Panc1 (cell line): ENCODE measurements at regions not wholly inside any gene's neighbourhood (a gene's known extent, or its start where the extent isn't known, plus 50 kb on each side); places are given as distances from the start of the nearest gene placed in this dataset.

Experiments
- ATAC-seq: fragments of 200-7000 bp; cut with Tn5 transposase; 2 replicates; pipeline ENCODE4 v1.9.1; 2020; ENCODE audit warnings: mild to moderate bottlenecking, moderate library complexity
- BruUV-seq: library from RNA; stranded (reverse); fragments of 400-500 nt; replicated peaks from 2 replicates; lab custom pipeline; 2021; lab: Mats Ljungman, UMichigan
- CTCF ChIA-PET: fragments of 300-600 bp; sonication (Branson Sonifier 250); formaldehyde crosslinking; loops from one replicate; lab custom pipeline; 2022; ENCODE audit warnings: antibody characterized with exemption; lab: Charles Lee
- POLR2A ChIA-PET: fragments of 300-600 bp; sonication (Branson Sonifier 250); formaldehyde crosslinking; loops from one replicate; lab custom pipeline; 2022; ENCODE audit warnings: antibody characterized with exemption; lab: Charles Lee
- DNase-seq: peaks from one replicate; pipeline ENCODE4 v3.0.0-alpha.2; 2010; ENCODE audit warnings: low read depth, low spot score
- H3K27ac ChIP-seq: 2 replicates; pipeline ENCODE4 v1.5.1; 2011; ENCODE audit warnings: mild to moderate bottlenecking, low read length, inconsistent platforms
- H3K27me3 ChIP-seq: fragments of 200-500 bp; sonication (Bioruptor generic); 2 replicates; pipeline ENCODE4 v1.6.0; 2014; ENCODE audit warnings: low read length, inconsistent platforms; ENCODE audit not compliant: control insufficient read depth, insufficient read depth
- H3K36me3 ChIP-seq: fragments of 200-500 bp; sonication (Bioruptor generic); 2 replicates; pipeline ENCODE4 v1.5.1; 2014; ENCODE audit warnings: inconsistent platforms, mild to moderate bottlenecking, low read length, moderate library complexity; ENCODE audit not compliant: control insufficient read depth, insufficient read depth
- H3K4me1 ChIP-seq: 2 replicates; pipeline ENCODE4 v1.5.1; 2011; ENCODE audit warnings: inconsistent platforms, mild to moderate bottlenecking, low read length, moderate library complexity; ENCODE audit not compliant: control insufficient read depth, insufficient read depth
- H3K4me3 ChIP-seq, 2 experiments: 2 replicates each; pipeline ENCODE4 v1.5.1; 2011 to 2012; ENCODE audit warnings: low read depth in 2 of 2, low read length in 2 of 2, mild to moderate bottlenecking in 2 of 2, inconsistent platforms in 1 of 2, moderate library complexity in 1 of 2
- H3K9me3 ChIP-seq: fragments of 200-500 bp; sonication (Bioruptor generic); 2 replicates; pipeline ENCODE4 v1.5.1; 2014; ENCODE audit warnings: low read depth, mild to moderate bottlenecking, inconsistent platforms, low read length, moderate library complexity; ENCODE audit not compliant: control insufficient read depth, insufficient read depth
- POLR2AphosphoS5 ChIP-seq: IDR thresholded peaks from 2 replicates; pipeline ENCODE4 v1.6.1; 2012; ENCODE audit warnings: mild to moderate bottlenecking, low read depth, low read length, moderate library complexity
- SIN3A ChIP-seq: IDR thresholded peaks from 2 replicates; pipeline ENCODE4 v1.6.1; 2012; ENCODE audit warnings: low read depth, mild to moderate bottlenecking, low read length, moderate library complexity, borderline replicate concordance; ENCODE audit not compliant: insufficient read depth
- TCF7L2 ChIP-seq: IDR thresholded peaks from 2 replicates; pipeline ENCODE4 v1.6.1; 2011; ENCODE audit warnings: mild to moderate bottlenecking, low read depth, low read length, inconsistent platforms
- in situ Hi-C: cut with HindIII; loops from 2 replicates; pipeline ENCODE4 v1.10.0; 2016; ENCODE audit warnings: low sequenced_read_pairs, low pct_unique_long_range_greater_than_20kb
- intact Hi-C: fragments of 100-400 bp; cut with micrococcal nuclease; formaldehyde crosslinking; loops from one replicate; pipeline ENCODE4 v1.10.0; 2022; ENCODE audit not compliant: unreplicated experiment
- TF ChIP-seq, protein P1 (sequence below): fragments of 450-650 bp; IDR thresholded peaks from 2 replicates; pipeline ENCODE4 v1.5.1; 2017; ENCODE audit warnings: mild to moderate bottlenecking
- TF ChIP-seq, protein P2 (sequence below), 2 experiments: IDR thresholded peaks; 2 replicates each; pipeline ENCODE4 v1.6.1; 2011 to 2012; ENCODE audit warnings: low read depth in 2 of 2, control low read depth in 1 of 2, low read length in 1 of 2, mild to moderate bottlenecking in 1 of 2, moderate library complexity in 1 of 2; ENCODE audit not compliant: insufficient read depth in 1 of 2

DNA sequence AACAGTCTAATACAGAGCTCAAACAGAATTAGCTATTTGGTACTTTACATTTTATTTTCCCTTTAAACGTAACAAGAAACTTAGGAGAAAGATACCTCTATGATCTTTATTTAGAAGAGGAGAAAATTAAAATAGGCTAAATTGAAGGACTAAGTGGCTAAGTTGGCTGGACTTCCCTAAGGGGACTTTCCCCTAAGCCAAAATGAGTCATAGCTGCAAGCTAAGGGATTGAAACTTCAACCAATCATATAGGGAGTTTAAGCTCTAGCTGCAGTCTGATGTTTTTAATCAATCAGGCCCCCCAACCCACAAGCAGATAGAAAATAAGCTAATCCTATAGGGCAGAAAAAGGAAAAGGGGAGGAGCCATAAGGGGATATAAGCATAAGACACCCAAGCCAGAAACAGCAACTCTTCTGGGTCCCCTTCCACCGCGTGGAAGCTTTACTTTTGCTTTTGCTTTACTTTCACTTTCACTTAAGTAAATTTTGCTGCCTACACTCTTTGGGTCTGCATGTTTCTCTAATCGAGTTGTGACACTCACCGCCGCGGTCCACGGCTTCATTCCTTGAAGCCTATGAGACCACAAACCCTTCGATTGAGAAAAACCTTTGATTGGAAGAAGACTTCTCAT is 1108.5 kb upstream of the EPHA6 start:
- no TSS peak for BruUV-seq
- intact Hi-C loops (no loop called here), in situ Hi-C loops (no loop called here)
- ChIA-PET POLR2A (no interaction called here), CTCF (no interaction called here)
- TF ChIP-seq TCF7L2, result no peak
- TF ChIP-seq, protein P1, sequence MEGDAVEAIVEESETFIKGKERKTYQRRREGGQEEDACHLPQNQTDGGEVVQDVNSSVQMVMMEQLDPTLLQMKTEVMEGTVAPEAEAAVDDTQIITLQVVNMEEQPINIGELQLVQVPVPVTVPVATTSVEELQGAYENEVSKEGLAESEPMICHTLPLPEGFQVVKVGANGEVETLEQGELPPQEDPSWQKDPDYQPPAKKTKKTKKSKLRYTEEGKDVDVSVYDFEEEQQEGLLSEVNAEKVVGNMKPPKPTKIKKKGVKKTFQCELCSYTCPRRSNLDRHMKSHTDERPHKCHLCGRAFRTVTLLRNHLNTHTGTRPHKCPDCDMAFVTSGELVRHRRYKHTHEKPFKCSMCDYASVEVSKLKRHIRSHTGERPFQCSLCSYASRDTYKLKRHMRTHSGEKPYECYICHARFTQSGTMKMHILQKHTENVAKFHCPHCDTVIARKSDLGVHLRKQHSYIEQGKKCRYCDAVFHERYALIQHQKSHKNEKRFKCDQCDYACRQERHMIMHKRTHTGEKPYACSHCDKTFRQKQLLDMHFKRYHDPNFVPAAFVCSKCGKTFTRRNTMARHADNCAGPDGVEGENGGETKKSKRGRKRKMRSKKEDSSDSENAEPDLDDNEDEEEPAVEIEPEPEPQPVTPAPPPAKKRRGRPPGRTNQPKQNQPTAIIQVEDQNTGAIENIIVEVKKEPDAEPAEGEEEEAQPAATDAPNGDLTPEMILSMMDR, result no peak
- TF ChIP-seq, protein P2, sequence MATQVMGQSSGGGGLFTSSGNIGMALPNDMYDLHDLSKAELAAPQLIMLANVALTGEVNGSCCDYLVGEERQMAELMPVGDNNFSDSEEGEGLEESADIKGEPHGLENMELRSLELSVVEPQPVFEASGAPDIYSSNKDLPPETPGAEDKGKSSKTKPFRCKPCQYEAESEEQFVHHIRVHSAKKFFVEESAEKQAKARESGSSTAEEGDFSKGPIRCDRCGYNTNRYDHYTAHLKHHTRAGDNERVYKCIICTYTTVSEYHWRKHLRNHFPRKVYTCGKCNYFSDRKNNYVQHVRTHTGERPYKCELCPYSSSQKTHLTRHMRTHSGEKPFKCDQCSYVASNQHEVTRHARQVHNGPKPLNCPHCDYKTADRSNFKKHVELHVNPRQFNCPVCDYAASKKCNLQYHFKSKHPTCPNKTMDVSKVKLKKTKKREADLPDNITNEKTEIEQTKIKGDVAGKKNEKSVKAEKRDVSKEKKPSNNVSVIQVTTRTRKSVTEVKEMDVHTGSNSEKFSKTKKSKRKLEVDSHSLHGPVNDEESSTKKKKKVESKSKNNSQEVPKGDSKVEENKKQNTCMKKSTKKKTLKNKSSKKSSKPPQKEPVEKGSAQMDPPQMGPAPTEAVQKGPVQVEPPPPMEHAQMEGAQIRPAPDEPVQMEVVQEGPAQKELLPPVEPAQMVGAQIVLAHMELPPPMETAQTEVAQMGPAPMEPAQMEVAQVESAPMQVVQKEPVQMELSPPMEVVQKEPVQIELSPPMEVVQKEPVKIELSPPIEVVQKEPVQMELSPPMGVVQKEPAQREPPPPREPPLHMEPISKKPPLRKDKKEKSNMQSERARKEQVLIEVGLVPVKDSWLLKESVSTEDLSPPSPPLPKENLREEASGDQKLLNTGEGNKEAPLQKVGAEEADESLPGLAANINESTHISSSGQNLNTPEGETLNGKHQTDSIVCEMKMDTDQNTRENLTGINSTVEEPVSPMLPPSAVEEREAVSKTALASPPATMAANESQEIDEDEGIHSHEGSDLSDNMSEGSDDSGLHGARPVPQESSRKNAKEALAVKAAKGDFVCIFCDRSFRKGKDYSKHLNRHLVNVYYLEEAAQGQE (IDR thresholded peaks at IDR 0.05; ENCODE audit: insufficient read depth in 1 of 2, low read depth in 2 of 2, low read length in 1 of 2), result no peak
- TF ChIP-seq SIN3A, result no peak
- no peak for TF ChIP-seq POLR2AphosphoS5
- no peaks in the 10 kb centered on the region for H3K9me3 ChIP-seq
- no peaks in the 10 kb centered on the region for H3K27me3 ChIP-seq
- no peaks in the 10 kb centered on the region for H3K4me1 ChIP-seq
- DNase-seq, result no peak
- peak overlapping the region; percentile 34 to 52 for H3K4me3 ChIP-seq
- H3K27ac ChIP-seq, result no peak overlapping the region
- ATAC-seq, result no peak
- H3K36me3 ChIP-seq, result no peaks in the 10 kb centered on the region

GRCh38 chr3:95707268-95707667 is 1107.1 kb upstream of the EPHA6 start:
- ATAC-seq, result no peak
- intact Hi-C loops (no loop called here), in situ Hi-C loops (no loop called here)
- H3K27me3 ChIP-seq, result no peaks in the 10 kb centered on the region
- TF ChIP-seq SIN3A (no peak), TCF7L2 (no peak), POLR2AphosphoS5 (no peak)
- TF ChIP-seq, protein P2 (IDR thresholded peaks at IDR 0.05; ENCODE audit: insufficient read depth in 1 of 2, low read depth in 2 of 2, low read length in 1 of 2), result no peak
- TF ChIP-seq, protein P1, result no peak
- H3K27ac ChIP-seq, result no peak overlapping the region
- no peaks in the 10 kb centered on the region for H3K9me3 ChIP-seq
- ChIA-PET POLR2A (no interaction called here), CTCF (no interaction called here)
- DNase-seq, result no peak
- no peak overlapping the region for H3K4me3 ChIP-seq
- H3K36me3 ChIP-seq, result no peaks in the 10 kb centered on the region
- no peaks in the 10 kb centered on the region for H3K4me1 ChIP-seq
- BruUV-seq, result no TSS peak
